PC-9 (cell line): ENCODE measurements at regions not wholly inside any gene's neighbourhood (a gene's known extent, or its start where the extent isn't known, plus 50 kb on each side); places are given as distances from the start of the nearest gene placed in this dataset.

Experiments
- CTCF ChIP-seq: fragments of 200-600 bp; sonication (generic); conservative IDR thresholded peaks from 2 replicates; pipeline ENCODE4 v1.6.1; 2017; ENCODE audit warnings: mixed run types, antibody characterized with exemption, mild to moderate bottlenecking, moderate library complexity
- EZH2 ChIP-seq: fragments of 200-600 bp; sonication (generic); IDR thresholded peaks from 2 replicates; pipeline ENCODE4 v1.8.0; 2017; ENCODE audit warnings: antibody characterized with exemption, low read depth

DNA sequence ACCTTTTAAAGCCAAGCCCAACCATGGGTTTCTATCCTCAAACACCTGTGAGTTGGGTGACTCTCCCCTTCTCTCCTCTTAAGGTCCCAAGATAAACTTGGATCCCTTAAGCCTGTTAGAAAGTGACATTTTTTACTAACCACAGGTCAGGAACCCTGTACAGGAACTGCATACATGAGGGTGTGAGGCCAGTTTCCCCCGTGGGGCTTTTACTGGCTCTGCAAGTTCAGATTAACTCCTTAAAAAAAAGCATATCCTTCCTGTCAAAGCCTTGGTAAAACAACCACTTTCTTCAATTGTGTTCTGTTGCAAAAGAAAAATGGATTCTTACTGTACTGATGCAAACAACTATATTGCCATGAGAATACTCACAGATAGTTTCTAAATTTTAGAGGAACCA, 2638.7 kb upstream of the PCDH20 start:
- TF ChIP-seq CTCF = no peak
- TF ChIP-seq EZH2 = no peak
